ENCODE measurements at regions not wholly inside any gene's neighbourhood (a gene's known extent, or its start where the extent isn't known, plus 50 kb on each side); places are given as distances from the start of the nearest gene placed in this dataset.
"Not testable (repeated sequence)": the region's sequence is repeated elsewhere in the genome, so short reads cannot be mapped to it uniquely, and the experiment has no call there.

DNA sequence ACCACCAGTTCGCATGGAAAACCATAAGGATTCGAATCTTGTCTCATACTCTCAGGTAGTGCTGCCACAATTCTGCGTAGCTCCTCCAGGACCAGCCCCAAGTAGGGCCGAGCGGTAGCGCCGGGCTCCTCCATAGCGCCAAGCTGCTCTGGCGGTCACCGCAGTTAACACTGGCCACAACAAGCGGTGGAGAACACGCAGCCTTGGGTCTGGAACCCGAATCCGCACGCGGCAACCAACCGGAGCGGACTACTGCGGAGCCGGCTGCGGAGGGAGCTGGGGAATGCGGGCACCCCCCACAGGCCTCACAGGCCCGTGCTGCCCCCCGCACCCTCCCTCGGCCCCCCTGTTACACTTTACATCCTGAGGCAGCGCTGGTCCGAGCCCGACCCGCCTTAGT, 531.5 kb downstream of the STK39 start:
- TF ChIP-seq, protein P1, sequence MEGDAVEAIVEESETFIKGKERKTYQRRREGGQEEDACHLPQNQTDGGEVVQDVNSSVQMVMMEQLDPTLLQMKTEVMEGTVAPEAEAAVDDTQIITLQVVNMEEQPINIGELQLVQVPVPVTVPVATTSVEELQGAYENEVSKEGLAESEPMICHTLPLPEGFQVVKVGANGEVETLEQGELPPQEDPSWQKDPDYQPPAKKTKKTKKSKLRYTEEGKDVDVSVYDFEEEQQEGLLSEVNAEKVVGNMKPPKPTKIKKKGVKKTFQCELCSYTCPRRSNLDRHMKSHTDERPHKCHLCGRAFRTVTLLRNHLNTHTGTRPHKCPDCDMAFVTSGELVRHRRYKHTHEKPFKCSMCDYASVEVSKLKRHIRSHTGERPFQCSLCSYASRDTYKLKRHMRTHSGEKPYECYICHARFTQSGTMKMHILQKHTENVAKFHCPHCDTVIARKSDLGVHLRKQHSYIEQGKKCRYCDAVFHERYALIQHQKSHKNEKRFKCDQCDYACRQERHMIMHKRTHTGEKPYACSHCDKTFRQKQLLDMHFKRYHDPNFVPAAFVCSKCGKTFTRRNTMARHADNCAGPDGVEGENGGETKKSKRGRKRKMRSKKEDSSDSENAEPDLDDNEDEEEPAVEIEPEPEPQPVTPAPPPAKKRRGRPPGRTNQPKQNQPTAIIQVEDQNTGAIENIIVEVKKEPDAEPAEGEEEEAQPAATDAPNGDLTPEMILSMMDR (IDR thresholded peaks at IDR 0.05 in 4 of 5, conservative IDR thresholded peaks at IDR 0.05 in 1 of 5) = no peak
- no peak for TF ChIP-seq POLR2A (IDR thresholded peaks at IDR 0.05)
- H3K9me3 ChIP-seq = no peaks in the 10 kb centered on the region
- H3K4me3 ChIP-seq = no peak overlapping the region
- in situ Hi-C loops (cut with MboI; ENCODE audit: low sequenced_read_pairs in 4 of 4) = no loop called here
- intact Hi-C loops (cut with DNase I; ENCODE audit: low total_unique reads) = no loop called here
- H3K4me1 ChIP-seq = no peaks in the 10 kb centered on the region
- no peak for ATAC-seq
- H3K36me3 ChIP-seq = no peaks in the 10 kb centered on the region
- DNase-seq = no peak
- H3K27me3 ChIP-seq = no peaks in the 10 kb centered on the region
- H3K27ac ChIP-seq = no peak overlapping the region

DNA sequence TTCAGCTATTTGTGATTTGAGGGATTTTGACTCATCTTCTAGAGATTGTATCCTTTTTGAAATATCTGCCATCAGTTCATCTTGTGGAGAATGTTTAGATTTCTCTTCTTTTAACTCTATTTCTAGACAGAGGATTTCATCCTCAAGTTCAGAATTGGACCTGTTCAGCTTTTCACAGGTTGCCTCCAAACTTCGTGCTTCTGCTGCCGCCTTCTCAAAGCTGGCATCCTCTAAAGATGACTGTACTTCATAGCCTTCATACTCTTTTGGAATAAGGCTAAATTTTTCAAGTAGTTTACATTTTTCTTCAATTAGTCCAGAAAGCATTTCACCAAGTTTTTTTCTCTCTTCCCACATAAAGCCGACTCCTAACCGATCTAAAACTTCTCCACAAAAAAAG, 531.9 kb downstream of the STK39 start:
- H3K27ac ChIP-seq; intact Hi-C loops (cut with DNase I; ENCODE audit: low total_unique reads); H3K9me3 ChIP-seq; H3K27me3 ChIP-seq; DNase-seq; ATAC-seq; in situ Hi-C loops (cut with MboI; ENCODE audit: low sequenced_read_pairs in 4 of 4); H3K36me3 ChIP-seq; H3K4me1 ChIP-seq; H3K4me3 ChIP-seq: not testable (repeated sequence)

DNA sequence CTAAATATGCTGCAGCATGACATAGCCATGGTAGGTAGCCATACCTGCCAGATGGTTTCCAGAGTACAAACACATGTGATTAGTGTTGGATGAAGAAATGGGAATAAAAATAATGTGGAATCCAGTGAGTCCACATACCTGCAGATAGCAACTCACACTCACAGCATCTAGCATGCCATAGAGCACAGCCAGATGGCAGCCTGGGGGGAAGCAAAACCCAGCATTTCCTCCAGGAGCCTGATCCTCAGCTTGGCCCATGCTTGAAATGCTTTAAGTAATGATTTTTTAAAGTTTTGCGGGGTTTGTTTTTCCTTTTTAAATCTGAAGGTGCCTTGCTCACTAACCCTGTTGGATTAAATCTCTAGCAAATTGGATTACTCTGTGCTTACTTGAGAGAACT, 535.1 kb downstream of the STK39 start:
- Histone ChIP-seq H3K27me3 (no peaks in the 10 kb centered on the region), H3K9me3 (no peaks in the 10 kb centered on the region), H3K27ac (no peak overlapping the region), H3K4me1 (no peaks in the 10 kb centered on the region), H3K36me3 (no peaks in the 10 kb centered on the region), H3K4me3 (no peak overlapping the region)
- DNase-seq (no peak), ATAC-seq (no peak)
- intact Hi-C loops (cut with DNase I; ENCODE audit: low total_unique reads) = no loop called here
- TF ChIP-seq, protein P1 (IDR thresholded peaks at IDR 0.05 in 4 of 5, conservative IDR thresholded peaks at IDR 0.05 in 1 of 5) = no peak
- TF ChIP-seq POLR2A (IDR thresholded peaks at IDR 0.05) = no peak
- in situ Hi-C loops (cut with MboI; ENCODE audit: low sequenced_read_pairs in 4 of 4) = no loop called here

DNA sequence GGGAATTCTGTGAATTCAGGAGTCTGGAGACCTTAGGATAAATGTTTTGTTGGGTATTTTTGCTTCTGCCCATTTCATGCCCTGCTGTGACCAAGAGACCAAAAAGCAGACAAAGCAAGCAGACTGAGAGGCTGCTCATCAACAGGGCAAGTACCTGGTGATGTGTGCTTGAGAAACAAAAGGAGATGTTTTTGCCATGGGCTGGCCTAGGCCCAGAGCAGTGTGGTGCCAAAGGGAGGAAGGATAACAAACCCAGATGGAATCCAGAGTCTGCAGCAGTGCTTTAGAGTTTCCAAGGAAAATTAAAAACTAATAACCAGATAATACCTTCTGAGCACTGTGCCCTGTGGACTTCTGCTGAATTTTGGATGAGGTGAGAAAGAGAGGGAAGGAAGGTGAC, 538.4 kb downstream of the STK39 start:
- intact Hi-C loops (cut with DNase I; ENCODE audit: low total_unique reads) (no loop called here), in situ Hi-C loops (cut with MboI; ENCODE audit: low sequenced_read_pairs in 4 of 4) (no loop called here)
- Histone ChIP-seq H3K9me3 (no peaks in the 10 kb centered on the region), H3K27ac (no peak overlapping the region), H3K4me3 (no peak overlapping the region), H3K27me3 (no peaks in the 10 kb centered on the region), H3K4me1 (no peaks in the 10 kb centered on the region), H3K36me3 (no peaks in the 10 kb centered on the region)
- TF ChIP-seq, protein P1 (IDR thresholded peaks at IDR 0.05 in 4 of 5, conservative IDR thresholded peaks at IDR 0.05 in 1 of 5) = no peak
- TF ChIP-seq POLR2A (IDR thresholded peaks at IDR 0.05) = no peak
- ATAC-seq (no peak), DNase-seq (no peak)

DNA sequence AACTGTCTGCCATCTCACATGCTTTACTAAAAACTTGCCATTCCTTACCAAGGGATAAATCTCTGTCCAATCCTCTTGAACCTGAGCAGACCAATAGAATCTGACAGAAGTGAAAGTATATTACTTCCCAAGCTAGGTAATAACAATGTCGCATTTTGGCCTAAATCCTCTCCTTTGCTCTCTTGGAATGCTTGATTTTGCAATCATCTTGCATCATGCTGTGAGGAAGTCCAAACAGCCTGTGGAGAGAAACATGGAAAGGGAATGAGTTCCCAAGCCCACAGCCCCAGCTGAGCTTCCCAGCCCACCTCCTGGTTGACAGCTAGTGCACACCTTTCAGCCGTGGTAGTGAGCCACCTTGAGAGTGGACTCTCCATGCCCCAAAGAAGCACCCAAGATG, 540.6 kb downstream of the STK39 start:
- DNase-seq = no peak
- H3K27me3 ChIP-seq = no peaks in the 10 kb centered on the region
- no peak for ATAC-seq
- H3K27ac ChIP-seq = no peak overlapping the region
- no peaks in the 10 kb centered on the region for H3K9me3 ChIP-seq
- no peaks in the 10 kb centered on the region for H3K4me1 ChIP-seq
- in situ Hi-C loops (cut with MboI; ENCODE audit: low sequenced_read_pairs in 4 of 4) = no loop called here
- intact Hi-C loops (cut with DNase I; ENCODE audit: low total_unique reads) = no loop called here
- TF ChIP-seq POLR2A (IDR thresholded peaks at IDR 0.05) = no peak
- TF ChIP-seq, protein P1 (IDR thresholded peaks at IDR 0.05 in 4 of 5, conservative IDR thresholded peaks at IDR 0.05 in 1 of 5) = no peak
- H3K36me3 ChIP-seq = no peaks in the 10 kb centered on the region
- no peak overlapping the region for H3K4me3 ChIP-seq

All from gastrocnemius medialis (tissue), 4 donors.